Testis (tissue), 2 donors: ENCODE measurements at regions not wholly inside any gene's neighbourhood (a gene's known extent, or its start where the extent isn't known, plus 50 kb on each side); places are given as distances from the start of the nearest gene placed in this dataset.

Source experiments
- DNase-seq: peaks from one replicate; pipeline ENCODE4 v3.0.0-alpha.2; 2019
- H3K27ac ChIP-seq, 2 donors: fragments of 200-600 bp; sonication (generic); one replicate each; pipeline ENCODE4 v1.5.1; 2019
- H3K27me3 ChIP-seq: fragments of 200-600 bp; sonication (generic); one replicate; pipeline ENCODE4 v1.5.1; 2019
- H3K36me3 ChIP-seq: fragments of 200-600 bp; sonication (generic); one replicate; pipeline ENCODE4 v1.5.1; 2017; ENCODE audit warnings: low read depth; ENCODE audit errors: missing control alignments
- H3K4me1 ChIP-seq: fragments of 200-600 bp; sonication (generic); one replicate; pipeline ENCODE4 v1.5.1; 2019
- H3K4me3 ChIP-seq, 2 donors: fragments of 200-600 bp; sonication (generic); one replicate each; pipeline ENCODE4 v1.5.1; 2017 to 2019
- H3K9me3 ChIP-seq: fragments of 200-600 bp; sonication (generic); one replicate; pipeline ENCODE4 v1.5.1; 2017
- POLR2A ChIP-seq: fragments of 450-650 bp; IDR thresholded peaks from one replicate; pipeline ENCODE4 v1.6.1; 2017; ENCODE audit warnings: antibody characterized with exemption, mild to moderate bottlenecking, moderate library complexity
- WGBS, 2 donors: methylation state at CpG; one replicate each; pipeline ENCODE4 v1.1.5; 2018; 5-methylcytosine and 5-hydroxymethylcytosine counted together
- intact Hi-C: fragments of 100-400 bp; cut with DNase I; formaldehyde crosslinking; loops from one replicate; pipeline ENCODE4 v1.15.1; 2023; ENCODE audit warnings: low total_unique reads
- TF ChIP-seq, protein P1 (sequence below), 3 experiments: fragments of 450-650 bp in 2 of 3; fragments of 200-600 bp in 1 of 3; sonication (generic) in 1 of 3; IDR thresholded peaks; one replicate each; pipeline ENCODE4 v1.5.1; 2016 to 2019; ENCODE audit warnings: antibody characterized with exemption in 3 of 3, mild to moderate bottlenecking in 2 of 3, moderate library complexity in 1 of 3

DNA sequence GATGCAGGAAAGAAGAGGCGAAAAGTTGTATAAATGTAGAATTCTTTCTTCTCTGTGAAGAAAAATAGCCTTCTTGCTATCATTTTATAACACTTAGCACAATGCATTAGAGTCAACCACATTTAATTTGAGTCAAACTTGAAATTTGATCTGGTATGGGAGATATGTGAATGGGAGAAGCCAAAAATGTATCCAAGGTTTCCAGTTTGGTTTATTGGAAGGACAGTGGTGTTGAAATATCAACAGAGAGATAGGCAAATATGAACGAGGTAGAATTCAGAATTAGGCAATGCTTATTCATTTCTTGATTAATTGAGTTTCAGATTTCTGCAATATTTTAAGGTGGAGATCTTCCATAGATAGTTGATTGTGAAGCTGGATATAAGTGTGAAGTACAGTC, 991.9 kb upstream of the CHAC2 start:
- no peak for TF ChIP-seq POLR2A
- TF ChIP-seq, protein P1, sequence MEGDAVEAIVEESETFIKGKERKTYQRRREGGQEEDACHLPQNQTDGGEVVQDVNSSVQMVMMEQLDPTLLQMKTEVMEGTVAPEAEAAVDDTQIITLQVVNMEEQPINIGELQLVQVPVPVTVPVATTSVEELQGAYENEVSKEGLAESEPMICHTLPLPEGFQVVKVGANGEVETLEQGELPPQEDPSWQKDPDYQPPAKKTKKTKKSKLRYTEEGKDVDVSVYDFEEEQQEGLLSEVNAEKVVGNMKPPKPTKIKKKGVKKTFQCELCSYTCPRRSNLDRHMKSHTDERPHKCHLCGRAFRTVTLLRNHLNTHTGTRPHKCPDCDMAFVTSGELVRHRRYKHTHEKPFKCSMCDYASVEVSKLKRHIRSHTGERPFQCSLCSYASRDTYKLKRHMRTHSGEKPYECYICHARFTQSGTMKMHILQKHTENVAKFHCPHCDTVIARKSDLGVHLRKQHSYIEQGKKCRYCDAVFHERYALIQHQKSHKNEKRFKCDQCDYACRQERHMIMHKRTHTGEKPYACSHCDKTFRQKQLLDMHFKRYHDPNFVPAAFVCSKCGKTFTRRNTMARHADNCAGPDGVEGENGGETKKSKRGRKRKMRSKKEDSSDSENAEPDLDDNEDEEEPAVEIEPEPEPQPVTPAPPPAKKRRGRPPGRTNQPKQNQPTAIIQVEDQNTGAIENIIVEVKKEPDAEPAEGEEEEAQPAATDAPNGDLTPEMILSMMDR (IDR thresholded peaks at IDR 0.05), result no peak
- Histone ChIP-seq H3K36me3 (no peaks in the 10 kb centered on the region), H3K27ac (no peak overlapping the region), H3K27me3 (no peaks in the 10 kb centered on the region), H3K9me3 (no peaks in the 10 kb centered on the region), H3K4me1 (no peaks in the 10 kb centered on the region), H3K4me3 (no peak overlapping the region)
- intact Hi-C loops, result no loop called here
- no peak for DNase-seq
- 69 to 72% methylated on average over 2 of the region's 2 CpGs for WGBS, 2 donors

DNA sequence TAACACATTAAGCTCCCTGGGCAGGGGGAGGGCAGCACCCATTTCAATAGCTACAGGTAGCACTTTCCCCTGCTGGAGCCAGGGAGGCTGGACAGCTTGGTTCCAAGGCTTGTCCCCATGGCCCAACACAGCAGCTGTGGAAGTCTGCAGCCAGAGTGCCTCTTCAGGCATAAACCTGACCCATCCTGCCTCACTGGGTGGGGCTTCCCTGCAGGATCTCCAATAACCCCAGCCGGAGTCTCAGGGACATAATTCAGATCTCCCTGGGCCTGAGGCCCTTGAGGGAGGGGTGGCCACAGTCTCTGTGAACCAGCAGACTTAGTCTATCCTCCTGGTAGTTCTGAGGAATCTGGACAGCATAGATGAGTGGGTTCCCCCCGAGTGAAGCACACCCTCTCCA, 1001.9 kb upstream of the CHAC2 start:
- no peak for DNase-seq
- TF ChIP-seq, protein P1 (IDR thresholded peaks at IDR 0.05), result no peak
- TF ChIP-seq POLR2A, result no peak
- Histone ChIP-seq H3K27ac (no peak overlapping the region), H3K4me1 (no peaks in the 10 kb centered on the region), H3K9me3 (no peaks in the 10 kb centered on the region), H3K4me3 (no peak overlapping the region), H3K27me3 (no peaks in the 10 kb centered on the region), H3K36me3 (no peaks in the 10 kb centered on the region)
- intact Hi-C loops, result no loop called here
- WGBS, 2 donors, result 86 to 100% methylated on average over 1 to 2 of the region's 2 CpGs

DNA sequence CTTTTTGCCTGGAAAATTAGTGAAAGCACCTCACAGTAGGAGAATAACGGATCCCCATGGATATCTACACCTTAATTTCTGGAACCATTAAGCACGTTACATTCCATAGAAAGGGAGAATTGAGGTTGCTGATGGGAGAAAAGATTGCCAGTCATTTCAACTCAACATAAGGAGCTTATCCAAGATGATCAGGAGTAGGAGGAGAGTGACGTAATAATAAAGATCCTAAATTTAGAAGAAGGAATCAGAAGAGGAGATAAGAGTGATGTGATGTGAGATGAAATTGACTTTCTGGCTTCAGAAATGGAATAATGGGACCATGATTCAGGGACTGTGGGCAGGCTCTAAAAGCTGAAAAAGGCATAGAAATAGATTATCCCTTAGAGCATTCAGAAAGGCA, 1017.8 kb upstream of the CHAC2 start:
- H3K27me3 ChIP-seq, result no peaks in the 10 kb centered on the region
- WGBS, 2 donors, result 91 to 92% methylated on average over 3 of the region's 3 CpGs
- no peak for TF ChIP-seq POLR2A
- TF ChIP-seq, protein P1 (IDR thresholded peaks at IDR 0.05), result no peak
- no peaks in the 10 kb centered on the region for H3K9me3 ChIP-seq
- H3K4me1 ChIP-seq, result no peaks in the 10 kb centered on the region
- no peak for DNase-seq
- no peaks in the 10 kb centered on the region for H3K36me3 ChIP-seq
- H3K27ac ChIP-seq, result no peak overlapping the region
- intact Hi-C loops, result no loop called here
- H3K4me3 ChIP-seq, result no peak overlapping the region

DNA sequence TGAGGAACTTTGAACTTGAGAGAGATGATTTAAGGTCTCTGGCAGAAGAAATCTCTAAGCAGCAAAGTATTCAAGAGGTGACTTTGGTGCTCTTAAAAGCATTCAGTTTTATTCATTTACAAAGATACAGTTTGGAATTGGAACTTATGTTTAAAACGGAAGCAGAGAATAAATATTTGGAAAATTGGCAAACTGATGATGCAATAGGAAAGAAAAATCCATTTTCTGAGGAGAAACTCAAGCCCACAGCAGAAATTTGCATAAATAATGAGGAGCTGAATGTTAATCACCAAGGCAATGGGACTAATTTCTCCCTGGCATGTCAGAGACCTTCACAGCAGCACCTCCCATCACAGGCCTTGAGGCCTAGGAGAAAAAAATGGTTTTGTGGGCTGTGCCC, 1022.5 kb upstream of the CHAC2 start:
- H3K9me3 ChIP-seq, result no peaks in the 10 kb centered on the region
- no peaks in the 10 kb centered on the region for H3K27me3 ChIP-seq
- H3K4me1 ChIP-seq, result no peaks in the 10 kb centered on the region
- TF ChIP-seq, protein P1 (IDR thresholded peaks at IDR 0.05), result no peak
- TF ChIP-seq POLR2A, result no peak
- no peaks in the 10 kb centered on the region for H3K36me3 ChIP-seq
- intact Hi-C loops, result no loop called here
- WGBS, 2 donors, result 83 to 88% methylated on average over 1 of the region's 1 CpG
- H3K4me3 ChIP-seq, result no peak overlapping the region
- H3K27ac ChIP-seq, result no peak overlapping the region
- no peak for DNase-seq

DNA sequence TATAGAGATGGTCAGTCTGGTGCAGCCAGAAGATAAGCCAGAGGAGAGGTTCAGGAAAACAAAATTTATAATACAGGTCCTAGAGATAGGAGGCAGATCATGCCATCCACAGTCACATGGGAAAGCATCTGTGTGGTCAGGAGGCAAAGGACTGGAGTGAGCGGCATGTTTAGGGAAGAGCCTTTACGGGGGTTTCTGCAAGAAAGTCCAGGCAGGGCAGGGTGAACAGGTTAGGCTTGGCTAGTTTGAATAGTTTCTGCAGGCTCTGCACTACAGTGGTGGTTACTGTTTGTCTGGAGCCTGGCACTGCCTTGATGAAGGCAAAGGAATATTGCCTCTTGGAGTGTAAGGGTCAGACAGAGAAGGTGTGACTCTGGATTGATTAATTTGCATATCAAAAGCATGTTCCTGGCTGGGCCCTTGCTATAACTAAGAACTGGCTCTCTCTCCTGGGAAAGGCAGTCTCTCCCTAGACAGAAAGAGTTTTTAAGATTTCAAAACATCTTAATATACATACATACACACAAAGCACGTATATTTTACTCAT, 1034.7 kb upstream of the CHAC2 start:
- Histone ChIP-seq H3K9me3 (no peaks in the 10 kb centered on the region), H3K4me3 (no peak overlapping the region), H3K4me1 (no peaks in the 10 kb centered on the region), H3K27ac (no peak overlapping the region), H3K27me3 (no peaks in the 10 kb centered on the region), H3K36me3 (no peaks in the 10 kb centered on the region)
- TF ChIP-seq POLR2A, result no peak
- TF ChIP-seq, protein P1 (IDR thresholded peaks at IDR 0.05), result no peak
- WGBS, 2 donors, result 75 to 85% methylated on average over 3 of the region's 3 CpGs
- no peak for DNase-seq
- intact Hi-C loops, result no loop called here
